GM12878 (cell line): ENCODE measurements at regions not wholly inside any gene's neighbourhood (a gene's known extent, or its start where the extent isn't known, plus 50 kb on each side); places are given as distances from the start of the nearest gene placed in this dataset.

Experiments used
- ATAC-seq: fragments of 200-7000 bp; cut with Tn5 transposase; 3 replicates; pipeline ENCODE4 v1.9.1; 2020; ENCODE audit warnings: mild to moderate bottlenecking, moderate library complexity
- BruUV-seq: library from RNA; stranded (reverse); fragments of 400-500 nt; replicated peaks from 2 replicates; lab custom pipeline; 2021; lab: Mats Ljungman, UMichigan
- CTCF ChIA-PET: fragments of 300-600 bp; sonication (Branson Sonifier 250); formaldehyde crosslinking; extraction: SDS; loops from one replicate; lab custom pipeline; 2021; ENCODE audit warnings: inconsistent platforms; lab: Yijun Ruan, JAX
- POLR2A ChIA-PET: fragments of 350-600 bp; formaldehyde crosslinking; extraction: SDS; loops from one replicate; lab custom pipeline; 2021; ENCODE audit warnings: inconsistent platforms; lab: Charles Lee
- RAD21 ChIA-PET: fragments of 300-600 bp; sonication (Branson Sonifier 250); formaldehyde crosslinking; loops from one replicate; lab custom pipeline; 2023; ENCODE audit warnings: antibody characterized with exemption; ENCODE audit not compliant: unreplicated experiment; lab: Charles Lee
- SMC1A ChIA-PET: fragments of 300-600 bp; sonication (Branson Sonifier 250); formaldehyde crosslinking; loops from one replicate; lab custom pipeline; 2023; ENCODE audit not compliant: unreplicated experiment, uncharacterized antibody; lab: Charles Lee
- DNase-seq: peaks from one replicate; pipeline ENCODE4 v3.0.0-alpha.2; 2011; ENCODE audit warnings: low read depth, low spot score
- FAIRE-seq: peaks from 3 replicates; lab custom pipeline; 2011; peaks lifted over from hg19 to GRCh38; lab: Jason Lieb, UNC
- H2AFZ ChIP-seq: 2 replicates; pipeline ENCODE4 v1.6.0; 2011; ENCODE audit warnings: low read depth, low read length, control low read depth; ENCODE audit not compliant: control insufficient read depth
- H3K27ac ChIP-seq: 2 replicates; pipeline ENCODE4 v1.5.1; 2011; ENCODE audit warnings: control low read depth; ENCODE audit not compliant: control insufficient read depth, insufficient read depth
- H3K27me3 ChIP-seq, 2 experiments: replicated peaks in 1 of 2; 2 replicates each; pipeline versions ENCODE4 v1.6.0 to v1.6.1; 2011; ENCODE audit warnings: low read length in 1 of 2; ENCODE audit not compliant: control insufficient read depth in 2 of 2, insufficient read depth in 2 of 2
- H3K36me3 ChIP-seq, 2 experiments: 2 replicates each; pipeline ENCODE4 v1.5.1; 2011; ENCODE audit warnings: low read length in 1 of 2; ENCODE audit not compliant: control insufficient read depth in 2 of 2, insufficient read depth in 2 of 2
- H3K4me1 ChIP-seq: 2 replicates; pipeline ENCODE4 v1.6.1; 2011; ENCODE audit warnings: mild to moderate bottlenecking, low read length, moderate library complexity, mixed read lengths; ENCODE audit not compliant: control insufficient read depth, insufficient read depth
- H3K4me2 ChIP-seq: 2 replicates; pipeline ENCODE4 v1.6.0; 2011; ENCODE audit warnings: control low read depth; ENCODE audit not compliant: control insufficient read depth, insufficient read depth
- H3K4me3 ChIP-seq: fragments of 200-600 bp; sonication (generic); 2 replicates; pipeline ENCODE4 v1.5.1; 2016
- H3K79me2 ChIP-seq: 2 replicates; pipeline ENCODE4 v1.6.0; 2011; ENCODE audit warnings: low read length; ENCODE audit not compliant: control insufficient read depth, insufficient read depth
- H3K9ac ChIP-seq: 2 replicates; pipeline ENCODE4 v1.8.0; 2011; ENCODE audit warnings: low read length, control low read depth, mixed read lengths; ENCODE audit not compliant: control insufficient read depth, insufficient read depth
- H3K9me3 ChIP-seq: replicated peaks from 3 replicates; pipeline ENCODE4 v1.5.1; 2011; ENCODE audit warnings: mild to moderate bottlenecking, low read length; ENCODE audit not compliant: control insufficient read depth, insufficient read depth
- H4K20me1 ChIP-seq: 2 replicates; pipeline ENCODE4 v1.6.0; 2011; ENCODE audit not compliant: control insufficient read depth, insufficient read depth
- EP300 ChIP-seq, 2 experiments: fragments of 150-350 bp in 1 of 2; IDR thresholded peaks; 2 replicates each; pipeline ENCODE4 v1.6.1; 2011 to 2012; ENCODE audit warnings: low read depth in 2 of 2, low read length in 2 of 2, borderline replicate concordance in 1 of 2, improper control_type of control experiment in 1 of 2, inconsistent platforms in 1 of 2; ENCODE audit not compliant: control insufficient read depth in 1 of 2
- FOXM1 ChIP-seq: IDR thresholded peaks from 2 replicates; pipeline ENCODE4 v1.6.1; 2012; ENCODE audit warnings: low read depth, mild to moderate bottlenecking, inconsistent platforms, low read length, moderate library complexity
- MTA3 ChIP-seq: IDR thresholded peaks from 2 replicates; pipeline ENCODE4 v1.6.1; 2012; ENCODE audit warnings: low read length, inconsistent platforms, borderline replicate concordance
- PAX5 ChIP-seq: IDR thresholded peaks from 2 replicates; pipeline ENCODE4 v1.6.1; 2011; ENCODE audit warnings: low read depth, low read length, borderline replicate concordance
- RB1 ChIP-seq: fragments of 450-650 bp; formaldehyde crosslinking; IDR thresholded peaks from 2 replicates; pipeline ENCODE4 v1.6.1; 2017; ENCODE audit warnings: mild to moderate bottlenecking, borderline replicate concordance
- SREBF2 ChIP-seq: IDR thresholded peaks from 2 replicates; pipeline ENCODE4 v1.6.1; 2012; ENCODE audit warnings: mild to moderate bottlenecking, low read length
- YY1 ChIP-seq: IDR thresholded peaks from 2 replicates; pipeline ENCODE4 v1.6.1; 2011; ENCODE audit warnings: low read depth, mild to moderate bottlenecking, low read length
- WGBS: methylation state at CpG from one replicate; pipeline ENCODE4 v1.1.6; 2016; ENCODE audit warnings: low lambda C conversion rate; ENCODE audit not compliant: insufficient replicate concordance, insufficient coverage; ENCODE audit errors: missing lambda C conversion rate; 5-methylcytosine and 5-hydroxymethylcytosine counted together
- in situ Hi-C: fragments of 300-500 bp; cut with MboI; formaldehyde crosslinking; loops from 9 replicates; pipeline ENCODE4 v1.14.3; 2018; ENCODE audit warnings: mixed read lengths
- intact Hi-C: fragments of 100-400 bp; cut with micrococcal nuclease; formaldehyde crosslinking; loops from one replicate; pipeline ENCODE4 v1.14.2; 2022; ENCODE audit not compliant: unreplicated experiment

GRCh38 chr9:106076711-106077110, 382.4 kb downstream of the TMEM38B start:
- Histone ChIP-seq H3K4me2 (no peak overlapping the region), H4K20me1 (no peaks in the 10 kb centered on the region), H2AFZ (no peak overlapping the region), H3K9ac (no peak overlapping the region), H3K36me3 (no peaks in the 10 kb centered on the region), H3K27me3 (no peaks in the 10 kb centered on the region; a peak in 1 of 4 replicates), H3K27ac (no peak overlapping the region), H3K4me1 (no peaks in the 10 kb centered on the region), H3K4me3 (no peak overlapping the region), H3K9me3 (no peaks in the 10 kb centered on the region), H3K79me2 (no peaks in the 10 kb centered on the region)
- no TSS peak for BruUV-seq
- intact Hi-C loops (no loop called here), in situ Hi-C loops (no loop called here)
- DNase-seq, result no peak
- ChIA-PET SMC1A (no interaction called here), CTCF (no interaction called here), RAD21 (no interaction called here), POLR2A (no interaction called here)
- TF ChIP-seq EP300 (IDR thresholded peaks at IDR 0.05; ENCODE audit: borderline replicate concordance in 1 of 2, control insufficient read depth in 1 of 2, low read depth in 2 of 2, low read length in 2 of 2) (no peak), SREBF2 (no peak), RB1 (no peak), YY1 (no peak)
- ATAC-seq, result no peak
- FAIRE-seq, result no peak
- WGBS, result 0% methylated on average over 1 of the region's 1 CpG

GRCh38 chr9:106077731-106078130, 383.4 kb downstream of the TMEM38B start:
- H3K4me2 ChIP-seq, result no peak overlapping the region
- WGBS, result 3% methylated on average over 2 of the region's 2 CpGs
- ChIA-PET RAD21 (no interaction called here), SMC1A (no interaction called here), POLR2A (no interaction called here), CTCF (interaction anchor here (1.8 kb wide), 1 partner anchor 21 kb away, joined by 6 read pairs; no protein-coding TSS in a partner anchor)
- intact Hi-C loops (no loop called here), in situ Hi-C loops (no loop called here)
- no peak overlapping the region for H3K9ac ChIP-seq
- H2AFZ ChIP-seq, result no peak overlapping the region
- H3K36me3 ChIP-seq, result no peaks in the 10 kb centered on the region
- H3K79me2 ChIP-seq, result no peaks in the 10 kb centered on the region
- ATAC-seq (no peak), FAIRE-seq (no peak), DNase-seq (no peak)
- no peak overlapping the region for H3K27ac ChIP-seq
- no peaks in the 10 kb centered on the region for H4K20me1 ChIP-seq
- no TSS peak for BruUV-seq
- no peaks in the 10 kb centered on the region for H3K9me3 ChIP-seq
- no peaks in the 10 kb centered on the region for H3K4me1 ChIP-seq
- TF ChIP-seq PAX5 (no peak), MTA3 (no peak), FOXM1 (no peak)
- no peak overlapping the region for H3K4me3 ChIP-seq
- no peaks in the 10 kb centered on the region; a peak in 1 of 4 replicates for H3K27me3 ChIP-seq
